GM21786 (cell line): ENCODE measurements at regions not wholly inside any gene's neighbourhood (a gene's known extent, or its start where the extent isn't known, plus 50 kb on each side); places are given as distances from the start of the nearest gene placed in this dataset.
A peak's percentile ranks its signal among the peaks of the same experiment; 100 is the strongest.
"Not testable (repeated sequence)": the region's sequence is repeated elsewhere in the genome, so short reads cannot be mapped to it uniquely, and the experiment has no call there.

ENCODE experiments used
- ATAC-seq: cut with Tn5 transposase; IDR thresholded peaks from one replicate; pipeline ENCODE4 v1.9.1; 2021; ENCODE audit not compliant: unreplicated experiment

- ATAC-seq, result no peak
Observed at GRCh38 chr12:116687888-116688287, 50.0 kb downstream of the SPRING1 start.

GRCh38 chr12:116684891-116685290, 53.0 kb downstream of the SPRING1 start:
- no peak for ATAC-seq

- ATAC-seq, result no peak
Observed at GRCh38 chr12:116677202-116677661, 60.6 kb downstream of the SPRING1 start.

- no peak for ATAC-seq
Observed at GRCh38 chr12:116675339-116676107, 62.3 kb downstream of the SPRING1 start.

GRCh38 chr12:116674643-116675183, 63.2 kb downstream of the SPRING1 start:
- ATAC-seq, result no peak

GRCh38 chr12:116673681-116674111, 64.2 kb downstream of the SPRING1 start:
- no peak for ATAC-seq

GRCh38 chr12:116672842-116673516, 64.9 kb downstream of the SPRING1 start:
- peak; percentile 68 for ATAC-seq

GRCh38 chr12:116672010-116672409, 65.9 kb downstream of the SPRING1 start:
- ATAC-seq, result no peak

- ATAC-seq, result no peak
Observed at GRCh38 chr12:116670859-116671258, 67.0 kb downstream of the SPRING1 start.

GRCh38 chr12:116667752-116668151, 70.1 kb downstream of the SPRING1 start:
- no peak for ATAC-seq

- not testable (repeated sequence) for ATAC-seq
Observed at GRCh38 chr12:116666829-116667228, 71.0 kb downstream of the SPRING1 start.

GRCh38 chr12:116666305-116666673, 71.6 kb downstream of the SPRING1 start:
- no peak for ATAC-seq

GRCh38 chr12:116665666-116666304, 72.1 kb downstream of the SPRING1 start:
- no peak for ATAC-seq

GRCh38 chr12:116664085-116664484, 73.8 kb downstream of the SPRING1 start:
- no peak for ATAC-seq

GRCh38 chr12:116662612-116663144, 75.2 kb downstream of the SPRING1 start:
- no peak for ATAC-seq

- ATAC-seq, result no peak
Observed at GRCh38 chr12:116661341-116661740, 76.5 kb downstream of the SPRING1 start.

- not testable (repeated sequence) for ATAC-seq
Observed at GRCh38 chr12:116660740-116661139, 77.1 kb downstream of the SPRING1 start.

- no peak for ATAC-seq
Observed at GRCh38 chr12:116659771-116660481, 77.9 kb downstream of the SPRING1 start.

- ATAC-seq, result no peak
Observed at GRCh38 chr12:116657921-116658495, 79.9 kb downstream of the SPRING1 start.

- ATAC-seq, result no peak
Observed at GRCh38 chr12:116656306-116656705, 81.6 kb downstream of the SPRING1 start.
